ENCODE measurements at regions not wholly inside any gene's neighbourhood (a gene's known extent, or its start where the extent isn't known, plus 50 kb on each side); places are given as distances from the start of the nearest gene placed in this dataset.
"Not testable (repeated sequence)": the region's sequence is repeated elsewhere in the genome, so short reads cannot be mapped to it uniquely, and the experiment has no call there.

GRCh38 chrX:38948046-38948445 lies 146.8 kb downstream of the MID1IP1 start:
- DNase-seq (ENCODE audit: low spot score in 2 of 2): no peak
- TF ChIP-seq EP300 (IDR thresholded peaks at IDR 0.05) (no peak), POLR2A (IDR thresholded peaks at IDR 0.05) (no peak)
- TF ChIP-seq, protein P1, sequence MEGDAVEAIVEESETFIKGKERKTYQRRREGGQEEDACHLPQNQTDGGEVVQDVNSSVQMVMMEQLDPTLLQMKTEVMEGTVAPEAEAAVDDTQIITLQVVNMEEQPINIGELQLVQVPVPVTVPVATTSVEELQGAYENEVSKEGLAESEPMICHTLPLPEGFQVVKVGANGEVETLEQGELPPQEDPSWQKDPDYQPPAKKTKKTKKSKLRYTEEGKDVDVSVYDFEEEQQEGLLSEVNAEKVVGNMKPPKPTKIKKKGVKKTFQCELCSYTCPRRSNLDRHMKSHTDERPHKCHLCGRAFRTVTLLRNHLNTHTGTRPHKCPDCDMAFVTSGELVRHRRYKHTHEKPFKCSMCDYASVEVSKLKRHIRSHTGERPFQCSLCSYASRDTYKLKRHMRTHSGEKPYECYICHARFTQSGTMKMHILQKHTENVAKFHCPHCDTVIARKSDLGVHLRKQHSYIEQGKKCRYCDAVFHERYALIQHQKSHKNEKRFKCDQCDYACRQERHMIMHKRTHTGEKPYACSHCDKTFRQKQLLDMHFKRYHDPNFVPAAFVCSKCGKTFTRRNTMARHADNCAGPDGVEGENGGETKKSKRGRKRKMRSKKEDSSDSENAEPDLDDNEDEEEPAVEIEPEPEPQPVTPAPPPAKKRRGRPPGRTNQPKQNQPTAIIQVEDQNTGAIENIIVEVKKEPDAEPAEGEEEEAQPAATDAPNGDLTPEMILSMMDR (IDR thresholded peaks at IDR 0.05): no peak
- H3K9me3 ChIP-seq: peaks cover 0 to 4% (median 0%) of the 10 kb centered on the region in 4 donors
- H3K36me3 ChIP-seq: no peaks in the 10 kb centered on the region
- H3K27ac ChIP-seq: no peak overlapping the region
- no peak overlapping the region for H3K4me3 ChIP-seq
- H3K27me3 ChIP-seq: no peaks in the 10 kb centered on the region
- no peaks in the 10 kb centered on the region for H3K4me1 ChIP-seq

- Histone ChIP-seq H3K36me3 (no peaks in the 10 kb centered on the region), H3K9me3 (no peaks in the 10 kb centered on the region), H3K27ac (no peak overlapping the region), H3K4me3 (no peak overlapping the region), H3K27me3 (peaks cover 0 to 2% of the 10 kb centered on the region in 2 donors), H3K4me1 (no peaks in the 10 kb centered on the region)
- 84 to 96% methylated on average over 2 of the region's 2 CpGs for WGBS, 2 donors
- TF ChIP-seq POLR2A (IDR thresholded peaks at IDR 0.05) (no peak), EP300 (IDR thresholded peaks at IDR 0.05) (no peak)
- TF ChIP-seq, protein P1 (IDR thresholded peaks at IDR 0.05): no peak
- DNase-seq (ENCODE audit: low spot score in 2 of 2): no peak
These were observed 153.3 kb downstream of the MID1IP1 start for GRCh38 chrX:38954520-38954919.

- Histone ChIP-seq H3K9me3 (peaks cover 0 to 6% (median 0%) of the 10 kb centered on the region in 4 donors), H3K27me3 (peaks cover 0 to 2% of the 10 kb centered on the region in 2 donors), H3K4me3 (no peak overlapping the region), H3K36me3 (no peaks in the 10 kb centered on the region), H3K4me1 (no peaks in the 10 kb centered on the region), H3K27ac (no peak overlapping the region)
- DNase-seq (ENCODE audit: low spot score in 2 of 2): no peak
- no peak for TF ChIP-seq POLR2A (IDR thresholded peaks at IDR 0.05)
- no peak for TF ChIP-seq EP300 (IDR thresholded peaks at IDR 0.05)
- TF ChIP-seq, protein P1 (IDR thresholded peaks at IDR 0.05): no peak
- WGBS, 2 donors: 60 to 64% methylated on average over 1 of the region's 1 CpG
These were observed 158.5 kb downstream of the MID1IP1 start for GRCh38 chrX:38959736-38960135.

DNA sequence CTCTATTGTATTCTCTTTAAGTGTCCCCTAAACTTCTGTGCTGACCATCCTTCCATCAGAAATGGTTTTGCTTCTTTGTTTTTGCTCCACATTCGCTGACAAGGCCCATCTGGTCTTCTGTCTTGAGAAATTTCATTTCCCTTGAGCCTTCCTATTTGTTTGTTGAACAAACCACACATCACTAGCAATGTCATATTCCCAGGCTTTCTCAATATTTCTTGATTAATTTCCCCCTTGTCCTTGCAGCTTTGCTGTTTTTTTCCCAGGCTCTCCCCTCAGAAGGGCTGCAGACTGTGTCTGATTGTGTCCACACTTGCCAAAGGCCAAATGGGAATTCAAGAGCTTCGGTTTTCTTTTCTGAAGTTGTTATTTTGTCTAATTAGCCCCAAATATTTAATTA lies 158.9 kb downstream of the MID1IP1 start:
- no peak overlapping the region for H3K27ac ChIP-seq

DNA sequence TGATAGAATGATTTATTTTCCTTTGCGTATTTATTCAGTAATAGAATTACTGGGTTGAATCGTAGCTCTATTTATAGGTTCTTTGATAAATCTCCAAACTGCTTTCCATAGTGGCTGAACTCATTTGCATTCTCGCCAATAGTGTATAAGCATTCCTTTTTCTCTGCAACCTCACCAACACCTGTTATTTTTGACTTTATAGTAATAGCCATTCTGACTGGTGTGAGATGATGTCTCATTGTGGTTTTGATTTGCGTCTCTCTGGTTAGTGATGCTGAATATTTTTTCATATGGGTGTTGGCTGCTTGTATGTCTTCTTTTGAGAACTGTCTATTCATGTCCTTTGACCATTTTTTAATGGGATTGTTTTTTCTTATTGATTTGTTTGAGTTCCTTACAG lies 160.7 kb downstream of the MID1IP1 start:
- TF ChIP-seq POLR2A (IDR thresholded peaks at IDR 0.05) (no peak), EP300 (IDR thresholded peaks at IDR 0.05) (no peak)
- TF ChIP-seq, protein P1 (IDR thresholded peaks at IDR 0.05): no peak
- Histone ChIP-seq H3K4me3 (no peak overlapping the region), H3K4me1 (no peaks in the 10 kb centered on the region), H3K36me3 (no peaks in the 10 kb centered on the region), H3K9me3 (peaks cover 0 to 6% (median 0%) of the 10 kb centered on the region in 4 donors), H3K27me3 (peaks cover 0 to 2% of the 10 kb centered on the region in 2 donors), H3K27ac (no peak overlapping the region)
- no peak for DNase-seq (ENCODE audit: low spot score in 2 of 2)
- 85 to 86% methylated on average over 3 to 4 of the region's 4 CpGs for WGBS, 2 donors

More for the DNA sequence above, 158.9 kb downstream of the MID1IP1 start:
- H3K27me3 ChIP-seq: peaks cover 0 to 2% of the 10 kb centered on the region in 2 donors
- H3K36me3 ChIP-seq: no peaks in the 10 kb centered on the region
- DNase-seq (ENCODE audit: low spot score in 2 of 2): no peak
- no peak overlapping the region for H3K4me3 ChIP-seq
- peak in 1 of 2 donors; percentile 40 for TF ChIP-seq EP300 (IDR thresholded peaks at IDR 0.05)
- no peak for TF ChIP-seq POLR2A (IDR thresholded peaks at IDR 0.05)
- no peaks in the 10 kb centered on the region for H3K4me1 ChIP-seq
- H3K9me3 ChIP-seq: peaks cover 0 to 6% (median 0%) of the 10 kb centered on the region in 4 donors
- WGBS, 2 donors: 33 to 35% methylated on average over 2 of the region's 2 CpGs

DNA sequence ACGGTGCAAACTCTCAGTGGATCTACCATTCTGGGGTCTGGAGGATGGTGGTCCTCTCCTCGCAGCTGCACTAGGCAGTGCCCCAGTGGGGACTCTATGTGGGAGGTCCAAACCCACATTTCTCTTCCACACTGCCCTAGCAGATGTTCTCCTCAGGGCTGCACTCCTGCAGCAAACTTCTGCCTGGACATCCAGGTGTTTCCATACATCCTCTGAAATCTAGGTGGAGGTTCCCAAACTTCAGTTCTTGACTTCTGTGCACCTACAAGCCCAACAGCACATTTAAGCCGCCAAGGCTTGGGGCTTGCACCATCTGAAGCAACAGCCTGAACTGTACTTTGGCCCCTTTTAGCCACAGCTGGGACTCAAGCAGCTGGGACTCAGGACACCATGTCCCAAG lies 162.0 kb downstream of the MID1IP1 start:
- not testable (repeated sequence) for H3K4me3 ChIP-seq, H3K9me3 ChIP-seq
- WGBS, 2 donors: 87 to 100% methylated on average over 1 to 3 of the region's 3 CpGs

More for the DNA sequence above, 162.0 kb downstream of the MID1IP1 start:
- not testable (repeated sequence) for H3K27me3 ChIP-seq; H3K27ac ChIP-seq; H3K4me1 ChIP-seq; DNase-seq (ENCODE audit: low spot score in 2 of 2); H3K36me3 ChIP-seq
